Mucosa of descending colon (tissue), 3 donors: ENCODE measurements at regions not wholly inside any gene's neighbourhood (a gene's known extent, or its start where the extent isn't known, plus 50 kb on each side); places are given as distances from the start of the nearest gene placed in this dataset.

Experiments used
- ATAC-seq: fragments of 200-7000 bp; cut with Tn5 transposase; one replicate; pipeline ENCODE4 v1.9.1; 2020; ENCODE audit warnings: mild to moderate bottlenecking, moderate library complexity
- DNase-seq, 3 donors: peaks; one replicate each; pipeline ENCODE4 v3.0.0-alpha.2; 2020
- H3K36me3 ChIP-seq: fragments of 200-600 bp; one replicate; pipeline ENCODE4 v1.8.0; 2021; ENCODE audit warnings: low read depth, mild to moderate bottlenecking
- H3K4me1 ChIP-seq: fragments of 200-600 bp; one replicate; pipeline ENCODE4 v1.8.0; 2021; ENCODE audit warnings: low read depth, mild to moderate bottlenecking
- H3K4me3 ChIP-seq: fragments of 200-600 bp; one replicate; pipeline ENCODE4 v1.8.0; 2021; ENCODE audit warnings: mild to moderate bottlenecking
- H3K9me3 ChIP-seq: fragments of 200-600 bp; one replicate; pipeline ENCODE4 v1.8.0; 2021; ENCODE audit warnings: mild to moderate bottlenecking
- intact Hi-C, 2 donors: fragments of 100-400 bp; cut with DNase I in 1 of 2; cut with micrococcal nuclease in 1 of 2; formaldehyde crosslinking; loops; one replicate each; pipeline versions ENCODE4 v1.11.0 to v1.11.1; 2022; cut with DNase I, micrococcal nuclease
- TF ChIP-seq, protein P1 (sequence below): fragments of 200-600 bp; IDR thresholded peaks from one replicate; pipeline ENCODE4 v1.8.0; 2022; ENCODE audit warnings: antibody characterized with exemption, mild to moderate bottlenecking
- donor health status: DM: no; HTN: no; CAD: no; lungs with moderate emphysema.
- donor health status: DM: no; HTN: no; CAD: no.
- donor health status: DM: no; HTN: yes; CAD: no.

DNA sequence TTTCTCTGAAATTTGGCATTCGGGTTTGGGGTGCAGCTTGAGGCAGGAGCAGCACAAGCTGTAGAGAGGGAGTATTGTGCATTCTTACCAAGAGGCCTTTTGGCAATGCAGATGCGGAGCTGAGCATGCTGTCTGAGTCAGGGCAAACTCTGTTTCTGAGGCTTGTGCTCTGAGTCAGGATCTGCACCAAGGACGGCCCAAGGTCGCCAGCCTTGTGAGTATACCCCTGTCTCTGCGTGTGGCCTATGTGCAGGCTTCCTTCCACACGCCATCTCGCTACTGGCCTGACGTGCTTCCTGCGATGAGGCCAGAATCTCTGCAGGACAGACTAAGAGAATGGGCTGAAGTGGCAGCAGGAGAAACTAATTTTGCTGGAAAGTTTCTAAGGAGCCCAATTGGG lies 83.8 kb upstream of the ROPN1 start:
- DNase-seq (no peak), ATAC-seq (no peak)
- TF ChIP-seq, protein P1, sequence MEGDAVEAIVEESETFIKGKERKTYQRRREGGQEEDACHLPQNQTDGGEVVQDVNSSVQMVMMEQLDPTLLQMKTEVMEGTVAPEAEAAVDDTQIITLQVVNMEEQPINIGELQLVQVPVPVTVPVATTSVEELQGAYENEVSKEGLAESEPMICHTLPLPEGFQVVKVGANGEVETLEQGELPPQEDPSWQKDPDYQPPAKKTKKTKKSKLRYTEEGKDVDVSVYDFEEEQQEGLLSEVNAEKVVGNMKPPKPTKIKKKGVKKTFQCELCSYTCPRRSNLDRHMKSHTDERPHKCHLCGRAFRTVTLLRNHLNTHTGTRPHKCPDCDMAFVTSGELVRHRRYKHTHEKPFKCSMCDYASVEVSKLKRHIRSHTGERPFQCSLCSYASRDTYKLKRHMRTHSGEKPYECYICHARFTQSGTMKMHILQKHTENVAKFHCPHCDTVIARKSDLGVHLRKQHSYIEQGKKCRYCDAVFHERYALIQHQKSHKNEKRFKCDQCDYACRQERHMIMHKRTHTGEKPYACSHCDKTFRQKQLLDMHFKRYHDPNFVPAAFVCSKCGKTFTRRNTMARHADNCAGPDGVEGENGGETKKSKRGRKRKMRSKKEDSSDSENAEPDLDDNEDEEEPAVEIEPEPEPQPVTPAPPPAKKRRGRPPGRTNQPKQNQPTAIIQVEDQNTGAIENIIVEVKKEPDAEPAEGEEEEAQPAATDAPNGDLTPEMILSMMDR = no peak
- Histone ChIP-seq H3K4me1 (no peaks in the 10 kb centered on the region), H3K4me3 (no peak overlapping the region), H3K36me3 (no peaks in the 10 kb centered on the region), H3K9me3 (no peaks in the 10 kb centered on the region)
- intact Hi-C loops = loop anchor here (10.0 kb wide), 1 partner anchor 61 kb away; no protein-coding TSS in a partner anchor

DNA sequence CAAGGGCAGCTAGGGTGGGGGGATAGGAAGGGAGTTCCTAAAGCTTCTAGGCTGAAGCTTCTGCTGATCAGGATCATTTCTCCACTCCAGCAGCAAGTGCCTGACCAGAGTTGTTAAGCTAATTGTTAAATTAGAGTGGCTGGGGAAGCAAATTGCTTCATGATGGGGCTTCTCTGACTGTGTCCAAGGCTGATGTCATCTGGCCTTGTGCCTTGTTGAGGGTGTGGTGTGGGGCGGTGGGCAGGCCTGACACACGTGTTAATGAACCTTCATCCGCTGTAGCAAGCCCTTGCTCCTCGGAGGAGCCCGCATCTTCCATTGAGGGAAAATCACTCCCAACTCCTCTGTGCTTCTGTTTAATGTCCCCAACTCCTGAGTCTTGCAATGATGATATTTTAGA lies 84.3 kb upstream of the ROPN1 start:
- intact Hi-C loops = loop anchor here (10.0 kb wide), 1 partner anchor 61 kb away; no protein-coding TSS in a partner anchor
- no peaks in the 10 kb centered on the region for H3K9me3 ChIP-seq
- no peak for DNase-seq
- no peak for ATAC-seq
- TF ChIP-seq, protein P1 = no peak
- H3K4me3 ChIP-seq = no peak overlapping the region
- no peaks in the 10 kb centered on the region for H3K36me3 ChIP-seq
- H3K4me1 ChIP-seq = no peaks in the 10 kb centered on the region

DNA sequence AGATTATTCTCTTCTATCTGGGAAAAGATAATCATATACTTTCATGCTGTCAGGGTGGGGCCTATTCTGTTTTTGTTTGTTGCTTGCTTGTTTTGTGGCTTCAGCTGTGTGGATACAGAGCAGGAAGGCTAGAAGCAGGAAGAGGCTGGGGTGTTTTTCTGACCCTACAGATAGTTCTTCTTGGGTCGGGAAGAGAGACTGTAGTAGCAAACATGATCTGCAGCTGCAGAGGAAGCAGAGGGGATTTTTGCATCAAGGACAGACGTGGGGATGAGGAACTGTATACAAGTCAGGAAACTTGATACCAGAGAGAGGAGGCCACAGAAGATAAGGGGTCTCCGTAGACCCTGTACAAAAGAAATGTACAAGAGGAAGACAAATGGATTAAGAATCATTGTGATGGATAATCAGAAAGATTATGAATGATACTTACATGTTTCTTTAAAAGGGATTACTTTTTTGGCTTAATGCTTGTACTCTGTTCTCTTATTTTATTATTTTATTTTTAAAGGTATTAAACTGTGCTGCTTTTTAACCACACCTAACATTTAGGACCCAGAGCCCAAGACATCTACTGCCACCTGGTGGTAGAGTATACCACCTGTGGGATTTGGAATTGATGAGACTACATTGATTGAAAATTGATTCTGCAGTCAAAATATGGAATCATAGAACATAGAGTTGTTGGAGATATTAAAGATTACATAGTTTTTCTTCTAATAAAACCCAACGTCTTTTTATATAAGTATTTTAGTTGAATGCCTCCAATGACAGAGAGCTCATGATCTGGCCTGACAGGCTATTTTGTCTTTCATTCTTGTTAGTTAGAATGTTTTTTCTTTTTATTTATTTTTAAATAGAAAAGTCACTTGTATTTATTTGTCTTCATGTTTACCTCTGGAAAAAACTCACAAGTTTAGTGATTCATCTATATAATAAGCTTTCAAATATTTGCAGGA lies 87.3 kb upstream of the ROPN1 start:
- peak; percentile 62 for ATAC-seq
- TF ChIP-seq, protein P1 = peak; percentile 60
- H3K4me3 ChIP-seq = no peak overlapping the region

DNA sequence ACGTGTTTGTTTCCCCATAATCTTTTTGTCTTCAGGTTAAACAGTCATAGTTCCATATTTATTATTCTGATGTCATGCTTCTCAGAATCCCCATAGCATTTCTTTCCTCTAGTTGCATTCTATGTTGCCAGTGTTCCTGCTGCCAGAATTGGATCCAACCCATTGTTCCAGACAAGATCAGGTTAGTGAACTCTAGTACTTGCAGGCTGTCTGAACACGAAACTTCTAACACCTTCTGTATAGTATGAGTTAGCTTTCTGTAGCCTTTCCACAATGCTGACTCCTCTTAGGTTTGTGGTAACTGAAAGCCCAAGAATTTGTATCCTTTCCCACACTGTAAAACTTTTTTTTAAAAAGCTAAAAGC lies 88.0 kb upstream of the ROPN1 start:
- Histone ChIP-seq H3K4me1 (no peaks in the 10 kb centered on the region), H3K9me3 (no peaks in the 10 kb centered on the region), H3K4me3 (no peak overlapping the region), H3K36me3 (no peaks in the 10 kb centered on the region)
- ATAC-seq (no peak), DNase-seq (no peak)
- TF ChIP-seq, protein P1 = no peak
- intact Hi-C loops = loop anchor here (10.0 kb wide), 1 partner anchor 65 kb away; no protein-coding TSS in a partner anchor

More for the DNA sequence above, 87.3 kb upstream of the ROPN1 start:
- Histone ChIP-seq H3K9me3 (no peaks in the 10 kb centered on the region), H3K4me1 (no peaks in the 10 kb centered on the region), H3K36me3 (no peaks in the 10 kb centered on the region)
- intact Hi-C loops = loop anchor here (10.0 kb wide), 1 partner anchor 64 kb away; no protein-coding TSS in a partner anchor
- DNase-seq = peak in 1 of 3 donors; percentile 71

DNA sequence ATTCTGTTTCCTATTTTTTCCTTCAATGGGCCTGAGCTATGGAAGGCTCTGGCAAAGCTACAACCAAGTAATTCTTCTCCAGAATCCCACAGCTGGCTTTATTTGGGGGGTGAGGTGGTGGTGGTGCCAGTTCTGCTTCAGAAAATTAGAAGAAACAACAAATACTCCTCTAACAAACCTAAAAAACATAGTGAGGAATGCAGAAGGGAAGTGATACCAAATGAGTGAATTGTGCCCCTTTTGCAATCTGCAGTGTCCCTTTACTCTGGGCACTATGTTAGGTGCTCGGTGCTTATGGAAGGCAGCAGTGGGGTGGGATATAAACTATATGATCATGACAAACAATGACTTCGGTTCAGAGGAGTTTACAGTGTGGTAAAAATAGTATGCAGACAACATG lies 90.4 kb upstream of the ROPN1 start:
- no peak for ATAC-seq
- no peak for DNase-seq
- no peak overlapping the region for H3K4me3 ChIP-seq
- no peaks in the 10 kb centered on the region for H3K36me3 ChIP-seq
- H3K4me1 ChIP-seq = no peaks in the 10 kb centered on the region
- intact Hi-C loops = no loop called here
- H3K9me3 ChIP-seq = no peaks in the 10 kb centered on the region
- TF ChIP-seq, protein P1 = no peak
